NOMO-1 treated with dmso at 0.1 percent for 144 hours (cell line): ENCODE measurements at regions not wholly inside any gene's neighbourhood (a gene's known extent, or its start where the extent isn't known, plus 50 kb on each side); places are given as distances from the start of the nearest gene placed in this dataset.

Experiments used
- DNase-seq: peaks from one replicate; lab custom pipeline; 2025; ENCODE audit not compliant: unreplicated experiment; lab: John Stamatoyannopoulos, UW

DNA sequence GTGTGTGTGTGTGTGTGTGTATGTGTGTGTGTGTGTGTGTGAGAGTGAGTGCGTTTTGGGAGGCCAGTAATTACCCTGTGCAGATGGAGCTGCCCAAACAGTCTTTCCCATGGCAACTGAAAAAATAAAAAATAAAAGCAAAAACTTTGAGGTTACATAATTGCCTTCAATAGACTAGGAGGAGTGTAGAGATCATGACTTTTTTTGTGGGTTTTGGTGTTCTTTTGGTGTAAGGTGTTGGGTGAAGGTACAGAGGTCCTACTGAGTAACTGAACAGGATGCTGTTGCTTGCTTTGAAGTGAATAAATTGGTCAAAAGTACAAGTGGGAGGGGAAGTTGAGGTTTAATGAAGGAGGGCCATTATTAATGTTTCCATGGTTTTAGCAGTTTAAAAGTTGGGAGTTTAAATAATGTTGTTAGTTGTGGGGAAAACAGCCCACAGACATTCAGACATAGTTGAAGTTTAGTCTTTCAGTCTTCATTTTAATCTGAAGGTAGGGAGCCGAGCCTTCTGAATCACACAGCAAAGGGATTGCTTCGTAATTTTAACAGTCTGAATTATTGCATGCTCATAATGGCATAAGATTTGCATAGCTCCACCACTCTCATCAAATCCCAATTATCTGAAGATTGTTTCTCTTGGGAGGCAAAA lies 251.4 kb downstream of the PRL start:
- no peak for DNase-seq

DNA sequence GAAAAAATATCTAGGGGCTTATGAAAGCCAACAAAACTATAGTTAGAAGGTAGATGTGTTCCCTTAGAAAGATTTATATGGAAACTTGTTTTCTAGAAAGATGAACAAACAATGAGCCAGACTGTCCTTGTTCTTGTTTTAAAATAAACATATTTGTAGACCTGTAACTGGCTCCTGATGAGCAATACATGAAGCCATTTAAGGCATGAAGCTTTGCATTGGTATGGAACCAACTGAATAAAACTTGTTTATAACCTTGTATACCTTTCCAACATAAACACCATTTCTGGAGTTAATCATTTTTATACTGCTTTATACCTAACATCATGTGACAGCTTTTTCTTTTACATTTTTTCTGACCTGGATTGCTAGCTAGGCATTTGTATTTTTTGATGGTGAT lies 247.8 kb downstream of the PRL start:
- DNase-seq: no peak

DNA sequence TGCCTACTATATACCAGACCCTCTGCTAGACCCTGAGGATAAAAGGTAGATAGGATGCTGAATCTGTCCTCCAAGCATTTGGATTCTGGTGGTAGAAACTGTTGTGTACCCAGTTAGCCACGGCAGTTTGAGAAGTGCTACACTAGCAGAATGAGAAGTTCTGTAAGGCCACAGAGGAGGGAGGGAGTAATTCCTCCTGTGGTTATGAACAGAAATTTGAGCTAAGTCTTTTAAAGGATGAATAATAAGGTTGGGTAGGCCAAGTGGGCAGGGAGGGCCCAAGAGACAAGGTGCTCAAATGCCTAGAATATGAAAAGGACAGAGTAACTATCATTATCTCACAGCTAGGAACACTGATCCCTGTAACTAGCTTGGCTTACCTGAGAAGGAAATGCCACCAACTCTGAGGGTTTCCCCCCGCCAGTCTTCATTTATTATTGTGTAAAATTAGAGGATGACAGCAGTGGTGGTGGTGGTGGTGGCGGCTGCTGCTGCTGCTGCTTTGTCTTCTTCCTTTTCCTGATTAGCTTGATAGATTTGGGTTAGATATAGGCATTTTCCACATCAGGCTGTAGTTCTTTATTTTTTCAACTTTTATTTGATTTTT lies 243.3 kb downstream of the PRL start:
- DNase-seq: no peak

DNA sequence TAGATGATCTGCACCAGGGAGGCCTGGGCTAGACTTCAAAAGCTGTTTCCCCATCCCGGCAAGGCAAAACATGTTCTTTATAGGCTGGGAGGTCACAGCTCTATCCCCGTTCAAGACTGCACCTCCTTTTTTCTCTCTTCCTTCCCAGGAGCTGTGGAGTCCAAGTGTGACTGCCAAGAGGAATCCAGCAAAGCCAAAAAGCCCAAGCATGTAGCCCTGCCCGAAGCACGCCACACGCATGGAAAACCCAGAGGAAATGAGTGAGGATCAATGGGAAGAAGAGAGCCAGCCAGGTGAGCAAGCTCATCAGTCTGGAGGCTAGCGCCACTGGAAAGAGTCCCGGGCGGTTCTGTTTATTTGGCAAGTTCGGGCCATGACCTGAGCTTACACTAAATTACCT lies 240.4 kb downstream of the PRL start:
- DNase-seq: no peak

DNA sequence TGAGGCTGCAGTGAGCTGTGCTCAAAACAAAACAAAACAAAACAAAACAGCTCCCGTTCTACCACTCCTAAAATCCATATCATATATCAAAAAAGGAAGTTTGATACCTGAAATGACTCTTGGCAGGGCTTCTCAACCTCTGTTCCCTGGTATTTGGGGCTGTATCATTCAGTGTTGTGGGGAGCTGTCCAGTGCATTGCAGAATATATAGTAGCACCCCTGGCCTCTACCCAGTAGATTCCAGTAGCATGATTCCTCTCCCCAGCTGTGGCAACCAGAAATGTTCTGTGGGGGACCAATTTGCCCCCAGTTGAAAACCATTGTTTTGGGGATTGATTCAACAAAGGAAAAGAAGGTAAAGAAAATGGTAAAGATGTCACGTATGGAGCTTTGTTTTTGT lies 238.9 kb downstream of the PRL start:
- no peak for DNase-seq

DNA sequence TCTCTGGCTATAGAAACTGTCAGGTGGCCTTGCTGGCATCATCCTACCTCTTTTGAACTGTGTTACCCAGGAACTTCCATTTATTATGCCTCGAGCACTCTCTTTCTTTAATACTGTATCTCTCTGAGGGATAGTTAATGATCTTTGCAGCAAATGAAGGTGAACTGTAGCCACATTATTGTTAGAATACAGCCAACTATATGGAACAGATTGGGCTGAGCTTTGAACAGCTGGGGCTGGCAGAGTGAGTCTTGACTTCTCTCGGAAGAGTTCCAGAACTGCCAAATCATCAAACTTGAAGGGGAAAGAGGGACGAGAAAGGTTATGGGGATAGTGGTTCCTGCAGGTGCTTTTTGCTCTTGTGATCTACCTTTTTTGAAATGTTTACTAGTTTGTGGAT lies 237.7 kb downstream of the PRL start:
- DNase-seq: no peak

DNA sequence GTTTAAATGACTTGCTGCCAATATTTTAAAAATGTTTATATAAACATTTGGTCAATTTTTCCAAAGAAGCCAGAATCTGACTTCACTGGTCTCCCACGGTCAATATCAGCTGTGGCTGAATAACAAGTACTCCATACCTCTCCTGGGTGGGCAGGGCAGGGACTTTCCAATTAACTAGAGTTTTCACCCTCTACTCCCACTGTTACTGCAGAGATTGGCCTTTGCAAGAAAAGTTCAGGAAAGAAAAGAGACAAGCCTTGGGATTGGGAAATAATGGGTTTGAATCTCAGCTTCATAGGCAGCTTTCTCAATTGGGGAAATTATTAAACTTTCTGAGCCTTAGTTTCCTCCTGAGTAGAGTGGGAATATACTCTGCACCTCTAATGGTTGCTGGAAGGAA lies 236.9 kb downstream of the PRL start:
- no peak for DNase-seq

DNA sequence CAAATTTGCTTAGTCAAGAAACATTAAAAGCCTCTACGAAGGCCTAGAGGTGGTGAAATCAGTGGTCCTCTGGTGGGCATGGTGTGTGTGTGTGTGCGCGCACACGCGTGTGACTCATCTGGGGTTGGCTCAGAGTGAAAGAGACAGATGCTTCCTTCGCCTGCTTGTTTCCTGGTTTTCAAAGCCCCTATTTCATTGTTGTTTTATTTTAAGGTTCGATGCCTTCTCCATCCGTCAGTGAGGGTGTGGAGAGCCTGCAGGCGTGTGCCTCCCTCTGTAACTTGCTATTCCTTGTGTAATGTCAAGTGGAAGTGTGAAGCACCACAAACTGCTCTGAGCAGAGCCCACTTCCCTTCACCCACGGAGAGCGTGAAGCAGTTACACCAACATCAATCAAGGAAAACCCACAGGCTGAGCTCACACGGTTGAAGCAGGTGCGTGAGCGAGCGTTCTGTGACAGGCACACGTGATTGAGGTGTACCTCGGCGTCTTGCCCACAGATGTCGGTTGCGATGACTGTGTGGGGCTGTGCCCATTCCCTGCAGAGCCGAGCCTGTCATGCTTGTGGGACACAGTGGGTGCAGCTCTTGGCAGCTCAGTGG lies 233.9 kb downstream of the PRL start:
- DNase-seq: peak; percentile 75

DNA sequence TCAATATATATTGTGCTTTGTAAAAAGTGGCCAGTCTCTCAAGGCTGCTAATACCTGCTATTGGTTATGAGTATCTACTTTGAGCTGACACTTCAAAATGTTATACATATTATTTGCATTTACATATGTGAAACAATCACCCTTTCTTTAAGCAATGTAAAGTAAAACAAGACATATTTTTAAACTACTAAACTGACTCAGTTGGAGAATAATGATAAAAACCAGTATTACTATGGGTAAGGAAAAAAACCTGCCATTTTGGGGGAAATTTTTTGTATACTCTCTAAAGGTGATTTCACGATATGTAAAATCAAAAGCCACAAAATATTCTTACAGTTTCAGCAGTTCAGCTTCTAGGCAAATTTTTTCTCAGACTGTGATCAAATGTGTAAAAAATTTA lies 232.3 kb downstream of the PRL start:
- DNase-seq: no peak

DNA sequence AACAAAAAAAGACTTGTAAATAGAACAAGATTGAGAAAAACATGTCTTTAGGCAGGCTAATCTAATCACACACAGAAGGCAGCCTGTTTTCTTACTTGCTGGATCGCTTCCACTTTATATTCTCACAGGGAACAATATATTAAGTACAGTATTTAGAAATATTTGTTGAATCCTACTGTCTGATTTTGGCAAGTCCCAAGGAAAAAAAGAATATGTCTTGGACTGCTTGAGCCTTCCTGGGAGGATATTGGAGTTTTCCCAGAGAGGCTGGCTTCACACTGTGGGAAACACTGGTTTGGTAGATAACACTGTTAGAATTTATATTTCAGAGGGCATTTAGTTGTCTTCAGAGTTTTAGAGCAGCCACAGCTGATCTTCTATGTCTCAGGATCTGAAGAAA lies 229.7 kb downstream of the PRL start:
- DNase-seq: no peak

DNA sequence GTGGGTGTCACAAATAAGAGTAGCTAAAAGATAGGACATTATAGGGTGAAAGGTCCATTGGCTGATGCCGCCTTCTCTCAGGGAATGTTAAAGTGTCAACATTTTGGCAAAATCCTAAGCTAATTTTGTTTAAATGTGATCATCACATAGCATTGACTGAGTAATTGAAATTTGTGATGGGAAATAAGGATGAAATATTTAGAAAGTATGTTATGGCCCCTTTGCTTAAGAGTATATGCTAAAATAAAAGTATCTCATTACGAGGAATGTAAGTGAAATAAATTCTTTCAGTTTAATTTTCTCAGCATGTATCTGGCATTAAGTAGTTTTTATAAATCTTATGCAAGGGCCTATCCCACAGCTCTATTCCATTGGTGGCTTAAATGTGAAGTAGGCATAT lies 229.2 kb downstream of the PRL start:
- no peak for DNase-seq

DNA sequence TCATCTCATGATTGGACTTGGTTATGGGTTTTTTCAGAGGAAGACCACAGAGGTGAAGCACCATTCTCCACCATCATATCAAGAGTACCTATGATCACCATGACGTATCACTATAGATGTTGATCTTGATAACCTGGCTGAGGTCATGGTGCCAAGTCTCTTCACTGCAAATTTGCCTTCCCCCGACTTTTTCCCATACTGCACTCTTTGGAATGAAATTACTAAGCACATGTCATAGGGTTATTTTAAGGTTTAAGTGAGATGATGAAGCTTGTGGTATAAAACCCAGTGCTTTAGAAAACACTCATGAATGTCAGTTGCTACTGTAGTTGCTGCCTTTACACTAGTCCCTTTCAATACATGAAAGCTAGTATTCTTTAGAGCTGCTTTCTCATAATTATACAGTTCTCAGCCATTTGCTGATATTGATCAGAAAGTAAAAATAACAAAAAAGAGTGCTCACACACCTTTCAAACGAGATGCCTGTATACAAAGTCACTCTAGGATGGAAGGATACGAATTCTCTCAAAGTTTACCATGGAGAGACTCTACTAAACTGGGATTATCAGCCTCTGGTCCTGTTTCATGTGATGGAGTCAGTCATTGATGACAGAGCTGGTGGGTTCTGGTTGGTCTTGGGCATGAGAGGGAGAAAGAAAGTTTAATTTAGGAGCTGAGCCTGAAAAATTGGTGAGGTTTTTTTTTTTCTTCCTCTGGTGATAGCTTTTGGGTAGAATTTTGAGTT lies 228.1 kb downstream of the PRL start:
- no peak for DNase-seq

DNA sequence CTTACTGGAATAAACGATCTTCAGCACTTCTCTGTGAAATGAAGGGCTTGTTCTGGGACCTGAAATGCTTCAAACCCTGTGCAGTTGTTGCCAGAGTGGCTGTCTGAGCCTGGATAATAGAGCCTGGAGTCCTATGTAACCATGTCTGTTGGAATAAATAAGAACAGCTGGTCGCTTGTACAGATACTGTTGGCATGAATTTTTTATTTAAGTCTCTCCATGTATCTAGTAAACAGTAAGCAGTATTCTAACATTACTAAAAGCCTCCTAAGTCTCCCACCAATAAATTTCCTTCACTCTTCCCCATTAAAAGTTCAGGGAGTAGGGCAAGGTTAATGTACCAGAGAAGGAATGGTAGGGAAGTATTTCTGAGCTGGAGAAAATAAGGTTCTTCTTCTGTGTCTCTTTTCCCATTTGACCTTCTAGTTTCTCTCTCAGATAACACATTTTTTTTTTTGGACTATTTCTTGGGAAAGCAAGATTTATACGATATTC lies 227.5 kb downstream of the PRL start:
- DNase-seq: no peak

DNA sequence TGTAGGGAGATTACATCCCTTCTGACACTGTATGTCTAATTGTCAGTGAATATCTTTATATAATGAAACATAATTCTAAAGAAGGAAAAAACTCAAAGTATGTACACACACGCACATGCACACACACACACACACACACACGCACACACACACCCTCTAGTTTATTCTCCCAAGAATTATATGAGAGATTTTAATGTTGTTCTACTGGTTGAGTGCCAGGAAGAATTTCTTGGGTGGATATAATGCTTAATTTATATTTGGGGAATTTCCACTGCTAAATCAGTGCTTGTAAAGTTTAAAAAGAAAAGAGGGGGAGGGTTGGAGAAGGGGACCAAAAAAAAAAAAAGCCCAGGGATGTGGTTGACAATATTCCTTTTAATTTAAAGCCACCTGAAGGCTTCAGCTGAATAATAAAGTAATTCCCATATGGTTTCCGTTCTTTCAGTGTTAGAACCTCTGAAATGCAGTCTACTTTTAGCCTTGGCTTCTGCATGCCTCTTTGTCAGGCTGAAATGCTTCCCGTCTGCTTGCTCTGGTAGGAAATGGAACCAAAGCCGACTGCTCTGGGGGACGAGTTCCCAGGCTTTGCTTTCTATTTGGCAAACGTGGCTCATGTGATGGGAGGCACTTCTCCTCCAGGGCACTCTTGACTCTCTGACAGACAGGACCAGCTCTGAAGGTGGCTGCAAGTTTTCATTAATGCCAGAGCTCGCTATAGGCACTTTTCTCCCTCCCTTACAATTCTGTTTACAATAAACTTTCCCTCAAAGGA lies 225.4 kb downstream of the PRL start:
- DNase-seq: no peak

DNA sequence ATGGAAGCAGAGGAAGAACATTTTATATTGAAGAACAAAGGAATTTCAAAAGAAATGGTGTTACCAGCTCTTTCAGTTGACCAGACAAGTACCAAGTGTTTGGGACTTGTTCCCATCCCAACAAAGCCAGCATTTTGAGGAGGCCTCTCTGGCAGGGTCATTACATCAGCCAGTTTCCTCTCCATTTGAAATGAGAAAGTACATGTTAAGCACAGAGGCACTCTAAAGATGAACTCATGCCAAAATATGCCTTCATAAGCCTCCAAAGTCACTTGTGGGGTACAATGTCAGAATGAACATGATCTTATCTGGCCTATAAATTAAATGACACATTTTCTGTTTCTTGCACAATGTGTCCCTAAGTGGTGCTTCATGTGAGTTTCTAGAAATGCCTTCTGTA lies 223.9 kb downstream of the PRL start:
- DNase-seq: no peak

DNA sequence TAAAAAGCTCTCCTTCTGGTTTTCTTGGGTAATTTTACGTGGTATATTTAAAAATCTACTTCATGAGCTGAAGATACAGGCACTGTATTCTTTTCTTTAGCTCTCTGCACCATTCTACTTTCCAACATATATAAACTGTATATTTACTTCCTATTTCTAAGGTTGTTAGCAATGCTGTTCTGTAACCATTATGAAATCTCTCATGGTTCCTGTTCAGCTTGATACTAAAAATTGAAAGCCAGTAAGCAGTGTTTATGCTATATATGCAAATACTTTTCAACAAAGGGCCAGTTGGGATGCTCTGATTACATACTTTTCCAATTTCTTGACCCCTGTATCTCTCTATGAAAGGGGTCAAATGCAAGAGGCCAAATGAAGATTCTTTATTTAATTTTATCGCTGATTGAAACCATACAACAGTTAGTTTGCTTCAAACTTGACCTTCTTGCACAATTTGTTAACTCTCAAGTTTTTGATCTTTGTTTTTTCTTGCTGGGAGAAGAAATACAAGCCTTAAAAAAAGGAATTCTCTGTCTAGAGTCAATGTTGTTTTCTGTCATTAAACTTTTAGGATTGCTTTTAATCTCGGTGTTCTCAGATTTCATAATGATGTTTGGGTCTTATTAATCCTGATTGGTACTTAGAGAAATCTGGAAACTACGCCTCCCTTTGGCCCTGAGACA lies 223.2 kb downstream of the PRL start:
- no peak for DNase-seq

DNA sequence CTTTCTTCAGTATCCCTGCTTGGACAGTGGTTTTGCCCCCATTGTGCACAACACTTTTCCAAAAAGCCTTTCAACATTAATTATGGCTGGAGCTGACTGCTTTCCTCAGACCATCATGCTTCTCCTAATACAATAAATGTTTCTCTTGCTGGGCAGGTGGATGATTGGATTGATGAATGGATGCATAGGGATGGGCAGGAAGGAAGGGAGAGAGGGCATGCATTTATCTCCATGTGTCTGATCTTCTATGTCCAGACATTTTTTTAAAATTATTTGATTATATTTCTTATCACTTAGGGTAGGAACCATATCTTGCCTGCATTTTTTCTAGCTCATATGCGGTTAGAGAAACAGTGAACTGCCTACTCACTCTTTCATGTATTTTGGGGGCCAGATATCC lies 218.5 kb downstream of the PRL start:
- DNase-seq: no peak

DNA sequence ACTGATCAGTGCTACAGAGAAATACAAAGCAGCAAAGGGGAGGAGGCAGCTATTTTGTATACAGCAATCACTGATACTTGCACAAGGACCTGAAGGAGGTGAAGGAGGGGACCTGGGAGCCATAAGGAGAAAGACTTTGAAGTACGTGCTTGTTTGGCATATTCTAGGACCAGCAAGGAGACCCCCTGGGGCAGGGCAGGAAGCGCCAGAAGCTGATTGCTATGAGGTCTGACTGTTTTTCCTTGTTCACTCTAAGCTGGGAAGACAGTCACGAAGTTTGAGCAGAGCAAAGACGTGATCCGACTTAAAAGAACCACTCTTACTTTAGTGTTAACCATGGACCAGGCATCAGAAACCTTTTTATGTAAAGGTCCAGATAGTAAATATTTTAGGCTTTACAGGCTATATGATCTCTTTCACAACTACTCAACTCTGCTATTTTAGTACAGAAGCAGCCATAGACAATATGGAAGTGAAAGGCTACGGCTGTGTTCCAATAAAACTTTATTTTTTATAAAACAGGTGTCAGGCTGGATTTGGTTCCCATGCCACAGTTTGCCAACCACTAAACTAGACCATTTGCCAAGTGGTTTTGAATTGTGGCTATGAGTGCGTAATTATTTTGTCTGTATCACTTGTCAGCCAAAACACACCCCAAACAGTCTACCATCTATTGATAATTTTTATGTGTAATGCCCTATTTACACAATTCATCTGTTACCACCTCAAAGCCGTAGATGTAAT lies 217.9 kb downstream of the PRL start:
- DNase-seq: no peak

DNA sequence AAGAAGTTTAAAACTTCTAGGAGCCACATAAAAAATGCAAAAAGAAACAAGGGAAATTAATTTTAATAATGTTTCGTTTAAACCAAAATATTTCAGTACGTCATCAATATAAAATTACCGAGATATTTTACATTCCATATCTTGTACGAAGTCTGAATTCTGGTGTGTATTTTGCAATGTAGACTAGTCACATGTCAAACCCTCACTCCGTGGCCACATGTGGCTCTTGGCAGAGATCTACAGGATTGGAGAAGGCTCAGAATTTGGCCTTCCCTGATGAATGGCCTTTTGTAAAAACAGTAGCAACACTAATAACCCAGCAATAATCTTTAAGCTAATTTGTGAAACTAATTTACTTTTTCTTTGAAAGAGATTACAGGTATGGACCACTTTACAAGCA lies 217.1 kb downstream of the PRL start:
- no peak for DNase-seq

DNA sequence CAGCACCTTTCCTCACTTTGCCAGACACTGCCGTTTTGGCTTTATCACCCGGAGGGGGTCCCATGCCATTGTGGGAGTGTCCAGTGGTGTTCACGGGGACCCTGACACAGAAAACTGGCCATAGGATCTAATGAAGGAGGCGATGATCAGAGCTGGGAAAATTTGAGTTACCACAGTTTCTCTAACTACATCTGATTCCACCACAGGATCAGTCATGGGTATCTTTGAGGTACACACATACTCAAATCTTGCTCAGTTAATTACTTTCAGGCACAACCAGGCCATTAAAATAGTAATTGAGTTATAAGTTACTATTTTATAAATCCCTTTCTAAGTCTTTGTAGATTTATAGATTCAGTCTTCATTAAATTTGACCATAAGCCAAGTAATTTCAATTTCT lies 215.1 kb downstream of the PRL start:
- no peak for DNase-seq
